K562 (cell line): ENCODE measurements at regions not wholly inside any gene's neighbourhood (a gene's known extent, or its start where the extent isn't known, plus 50 kb on each side); places are given as distances from the start of the nearest gene placed in this dataset.

Experiments used
- ATAC-seq: fragments of 200-7000 bp; cut with Tn5 transposase; 3 replicates; pipeline ENCODE4 v1.9.1; 2020; ENCODE audit warnings: moderate library complexity
- BruUV-seq: library from RNA; stranded (reverse); fragments of 400-500 nt; replicated peaks from 2 replicates; lab custom pipeline; 2021; lab: Mats Ljungman, UMichigan
- CTCF ChIA-PET: fragments of 300-600 bp; formaldehyde crosslinking; extraction: SDS; loops from one replicate; lab custom pipeline; 2021; ENCODE audit warnings: low intra/inter-chr PET ratio; lab: Yijun Ruan, JAX
- POLR2A ChIA-PET: fragments of 300-600, 350-650 bp; sonication (Branson Sonifier 250); formaldehyde crosslinking; extraction: SDS; loops from one replicate; lab custom pipeline; 2021; ENCODE audit warnings: antibody characterized with exemption, inconsistent platforms; lab: Yijun Ruan, JAX
- DNase-seq, 4 experiments: peaks; one replicate each; pipeline versions ENCODE4 v3.0.0 to v3.0.0-alpha.2; 2011 to 2018; ENCODE audit warnings: low spot score in 3 of 4, mixed read lengths in 3 of 4; ENCODE audit errors: extremely low read depth in 1 of 4
- FAIRE-seq: peaks from 2 replicates; lab custom pipeline; 2011; peaks lifted over from hg19 to GRCh38; lab: Jason Lieb, UNC
- H2AFZ ChIP-seq: 2 replicates; pipeline ENCODE4 v1.6.0; 2011; ENCODE audit warnings: low read depth, low read length, control low read depth, inconsistent platforms
- H3K27ac ChIP-seq: fragments of 200-600 bp; 3 replicates; pipeline ENCODE4 v1.8.0; 2011; ENCODE audit warnings: low read depth, mild to moderate bottlenecking, control low read depth, inconsistent platforms, low read length, moderate library complexity, mixed read lengths; ENCODE audit errors: extremely low read depth
- H3K27me3 ChIP-seq, 2 experiments: fragments of 300-600 bp in 1 of 2; 2 replicates in 1 of 2; 3 replicates in 1 of 2; pipeline versions ENCODE4 v1.6.0 to v1.8.0; 2011; ENCODE audit warnings: inconsistent platforms in 2 of 2, low read length in 2 of 2, mild to moderate bottlenecking in 1 of 2, mixed read lengths in 1 of 2, moderate library complexity in 1 of 2; ENCODE audit not compliant: control insufficient read depth in 2 of 2, insufficient read depth in 2 of 2
- H3K36me3 ChIP-seq: fragments of 300-600 bp; 3 replicates; pipeline ENCODE4 v1.8.0; 2011; ENCODE audit warnings: mild to moderate bottlenecking, low read length, inconsistent platforms; ENCODE audit not compliant: control insufficient read depth, insufficient read depth
- H3K4me1 ChIP-seq, 2 experiments: fragments of 200-600 bp in 1 of 2; replicated peaks in 1 of 2; 2 replicates in 1 of 2; 3 replicates in 1 of 2; pipeline versions ENCODE4 v1.5.1 to v1.8.0; 2011; ENCODE audit warnings: inconsistent platforms in 2 of 2, low read length in 2 of 2, mild to moderate bottlenecking in 1 of 2, mixed read lengths in 1 of 2, moderate library complexity in 1 of 2; ENCODE audit not compliant: control insufficient read depth in 2 of 2, insufficient read depth in 2 of 2
- H3K4me2 ChIP-seq: 2 replicates; pipeline ENCODE4 v1.6.1; 2011; ENCODE audit warnings: low read length, control low read depth, inconsistent platforms, mixed read lengths; ENCODE audit not compliant: insufficient read depth
- H3K4me3 ChIP-seq: fragments of 200-600 bp; sonication (generic), shearing (Covaris generic); 2 replicates; pipeline ENCODE4 v1.5.1; 2016; ENCODE audit warnings: control low read depth, inconsistent platforms
- H3K79me2 ChIP-seq: fragments of 200-600 bp; 3 replicates; pipeline ENCODE4 v1.8.0; 2011; ENCODE audit warnings: low read length, inconsistent platforms; ENCODE audit not compliant: control insufficient read depth, insufficient read depth
- H3K9ac ChIP-seq, 2 experiments: 2 replicates each; pipeline versions ENCODE4 v1.6.0 to v1.6.1; 2011; ENCODE audit warnings: low read depth in 2 of 2, low read length in 2 of 2, control low read depth in 1 of 2, inconsistent platforms in 1 of 2, mild to moderate bottlenecking in 1 of 2, mixed read lengths in 1 of 2; ENCODE audit not compliant: insufficient read depth in 1 of 2
- H3K9me1 ChIP-seq: one replicate; pipeline ENCODE4 v1.6.0; 2011; ENCODE audit warnings: inconsistent platforms, mild to moderate bottlenecking, low read length, moderate library complexity; ENCODE audit not compliant: control insufficient read depth, insufficient read depth
- H3K9me3 ChIP-seq: replicated peaks from 2 replicates; pipeline ENCODE4 v1.5.1; 2011; ENCODE audit warnings: low read depth, low read length, inconsistent platforms; ENCODE audit not compliant: control insufficient read depth, insufficient read depth
- H4K20me1 ChIP-seq: replicated peaks from 2 replicates; pipeline ENCODE4 v1.6.1; 2011; ENCODE audit warnings: low read length, inconsistent platforms, mixed read lengths; ENCODE audit not compliant: control insufficient read depth, insufficient read depth
- PREB ChIP-seq: sonication (generic); formaldehyde crosslinking; IDR thresholded peaks from 2 replicates; pipeline ENCODE4 v1.8.1; 2023; ENCODE audit warnings: mild to moderate bottlenecking, missing genetic modification reagents
- SAFB ChIP-seq: fragments of 200-400 bp; formaldehyde crosslinking; IDR thresholded peaks from 2 replicates; pipeline ENCODE4 v1.6.1; 2017; ENCODE audit warnings: low read depth, low read length, borderline replicate concordance
- SNIP1 ChIP-seq: fragments of 450-650 bp; IDR thresholded peaks from 2 replicates; pipeline ENCODE4 v1.7.1; 2017; ENCODE audit warnings: low read depth, mild to moderate bottlenecking
- TAF7 ChIP-seq: fragments of 450-650 bp; IDR thresholded peaks from 2 replicates; pipeline ENCODE4 v1.6.1; 2016; ENCODE audit warnings: missing genetic modification characterization, missing compliant biosample characterization
- ZNF398 ChIP-seq: fragments of 250-450 bp; sonication (Bioruptor Pico); IDR thresholded peaks from 2 replicates; pipeline ENCODE4 v1.8.0; 2021; ENCODE audit warnings: moderate library complexity, mild to moderate bottlenecking, inconsistent platforms
- ZNF592 ChIP-seq: fragments of 450-650 bp; IDR thresholded peaks from 2 replicates; pipeline ENCODE4 v1.6.1; 2017; ENCODE audit warnings: antibody characterized with exemption, mild to moderate bottlenecking
- WGBS: fragments of 100-300 bp; shearing (Covaris generic); methylation state at CpG from one replicate; pipeline ENCODE4 v1.1.6; 2016; ENCODE audit warnings: low coverage, mixed read lengths; ENCODE audit not compliant: insufficient coverage; ENCODE audit errors: missing lambda C conversion rate; 5-methylcytosine and 5-hydroxymethylcytosine counted together
- in situ Hi-C: fragments of 300-500 bp; cut with MboI; formaldehyde crosslinking; loops from 4 replicates; pipeline ENCODE4 v1.15.0; 2018; ENCODE audit warnings: inconsistent platforms, mixed read lengths
- intact Hi-C: fragments of 100-400 bp; cut with micrococcal nuclease; formaldehyde crosslinking; loops from 2 replicates; pipeline ENCODE4 v1.14.2; 2022

- Histone ChIP-seq H3K4me1 (no peaks in the 10 kb centered on the region), H3K36me3 (no peaks in the 10 kb centered on the region), H3K4me2 (no peak overlapping the region), H3K27me3 (no peaks in the 10 kb centered on the region), H3K79me2 (no peaks in the 10 kb centered on the region), H3K27ac (no peak overlapping the region), H3K9ac (no peak overlapping the region), H3K4me3 (no peak overlapping the region), H4K20me1 (no peaks in the 10 kb centered on the region), H3K9me1 (no peaks in the 10 kb centered on the region), H2AFZ (no peak overlapping the region), H3K9me3 (no peaks in the 10 kb centered on the region)
- 4% methylated on average over 4 of the region's 4 CpGs for WGBS
- in situ Hi-C loops (no loop called here), intact Hi-C loops (no loop called here)
- CTCF ChIA-PET = no interaction called here
- POLR2A ChIA-PET = no interaction called here
- DNase-seq (no peak), FAIRE-seq (no peak), ATAC-seq (no peak)
- no peak for TF ChIP-seq SAFB
- TF ChIP-seq PREB (CRISPR knock-in tag) = no peak
- no peak for TF ChIP-seq SNIP1
- no peak for TF ChIP-seq ZNF398 (CRISPR knock-in tag)
- TF ChIP-seq ZNF592 = no peak
- TF ChIP-seq TAF7 (tag) = no peak
- BruUV-seq = no TSS peak
Measured at GRCh38 chr3:102665183-102665582, 230.4 kb downstream of the ZPLD1 start.
